Muscle of leg (tissue), 3 donors: ENCODE measurements at regions not wholly inside any gene's neighbourhood (a gene's known extent, or its start where the extent isn't known, plus 50 kb on each side); places are given as distances from the start of the nearest gene placed in this dataset.
A peak's percentile ranks its signal among the peaks of the same experiment; 100 is the strongest.

Experiments used
- DNase-seq: peaks from one replicate; pipeline ENCODE4 v3.0.0; 2013
- H3K27ac ChIP-seq: one replicate; pipeline ENCODE4 v1.5.1; 2013; ENCODE audit warnings: mild to moderate bottlenecking, low read length, control low read depth
- H3K27me3 ChIP-seq: one replicate; pipeline ENCODE4 v1.6.1; 2013; ENCODE audit warnings: low read length; ENCODE audit not compliant: control insufficient read depth, insufficient read depth
- H3K36me3 ChIP-seq: one replicate; pipeline ENCODE4 v1.6.1; 2013; ENCODE audit warnings: low read length; ENCODE audit not compliant: control insufficient read depth, insufficient read depth
- H3K4me1 ChIP-seq: one replicate; pipeline ENCODE4 v1.6.1; 2013; ENCODE audit warnings: low read length; ENCODE audit not compliant: control insufficient read depth, insufficient read depth
- H3K4me3 ChIP-seq: one replicate; pipeline ENCODE4 v1.5.1; 2013; ENCODE audit warnings: low read length, control low read depth
- H3K9me3 ChIP-seq: replicated peaks from 2 replicates; pipeline ENCODE4 v1.6.1; 2013; ENCODE audit warnings: low read depth, low read length; ENCODE audit not compliant: control insufficient read depth
- WGBS: methylation state at CpG from one replicate; pipeline ENCODE4 v1.1.5; 2013; ENCODE audit warnings: missing lambda C conversion rate; ENCODE audit not compliant: insufficient coverage; 5-methylcytosine and 5-hydroxymethylcytosine counted together

GRCh38 chr6:134821928-134822864 is 127.7 kb downstream of the ALDH8A1 start:
- Histone ChIP-seq H3K4me1 (peaks cover 2% of the 10 kb centered on the region), H3K4me3 (no peak overlapping the region), H3K27me3 (no peaks in the 10 kb centered on the region), H3K36me3 (no peaks in the 10 kb centered on the region), H3K27ac (no peak overlapping the region), H3K9me3 (no peaks in the 10 kb centered on the region)
- 41% methylated on average over 2 of the region's 10 CpGs for WGBS
- DNase-seq: peak; percentile 43

- peaks cover 2% of the 10 kb centered on the region for H3K4me1 ChIP-seq
- H3K36me3 ChIP-seq: no peaks in the 10 kb centered on the region
- H3K4me3 ChIP-seq: no peak overlapping the region
- H3K27ac ChIP-seq: no peak overlapping the region
- no peak for DNase-seq
- H3K27me3 ChIP-seq: no peaks in the 10 kb centered on the region
- WGBS: no CpG with 5 or more reads among the region's 4 CpGs
- H3K9me3 ChIP-seq: no peaks in the 10 kb centered on the region
Measured at GRCh38 chr6:134821397-134821796, 128.5 kb downstream of the ALDH8A1 start.

GRCh38 chr6:134819863-134820800 is 129.8 kb downstream of the ALDH8A1 start:
- Histone ChIP-seq H3K36me3 (no peaks in the 10 kb centered on the region), H3K9me3 (no peaks in the 10 kb centered on the region), H3K4me3 (no peak overlapping the region), H3K27me3 (no peaks in the 10 kb centered on the region), H3K4me1 (peaks cover 2% of the 10 kb centered on the region), H3K27ac (no peak overlapping the region)
- no peak for DNase-seq
- 81% methylated on average over 2 of the region's 3 CpGs for WGBS

- no peak overlapping the region for H3K4me3 ChIP-seq
- no peak for DNase-seq
- no peak overlapping the region for H3K27ac ChIP-seq
- H3K36me3 ChIP-seq: no peaks in the 10 kb centered on the region
- H3K27me3 ChIP-seq: no peaks in the 10 kb centered on the region
- peaks cover 2% of the 10 kb centered on the region for H3K4me1 ChIP-seq
- WGBS: no CpG with 5 or more reads among the region's 2 CpGs
- no peaks in the 10 kb centered on the region for H3K9me3 ChIP-seq
Measured at GRCh38 chr6:134819236-134819635, 130.7 kb downstream of the ALDH8A1 start.

GRCh38 chr6:134817448-134817847 is 132.5 kb downstream of the ALDH8A1 start:
- 100% methylated on average over 5 of the region's 10 CpGs for WGBS
- Histone ChIP-seq H3K4me3 (no peak overlapping the region), H3K9me3 (no peaks in the 10 kb centered on the region), H3K27me3 (no peaks in the 10 kb centered on the region), H3K27ac (no peak overlapping the region), H3K36me3 (no peaks in the 10 kb centered on the region), H3K4me1 (no peaks in the 10 kb centered on the region)
- DNase-seq: no peak

- WGBS: 71% methylated on average over 2 of the region's 3 CpGs
- no peaks in the 10 kb centered on the region for H3K4me1 ChIP-seq
- no peaks in the 10 kb centered on the region for H3K27me3 ChIP-seq
- no peaks in the 10 kb centered on the region for H3K9me3 ChIP-seq
- DNase-seq: no peak
- no peak overlapping the region for H3K27ac ChIP-seq
- no peak overlapping the region for H3K4me3 ChIP-seq
- H3K36me3 ChIP-seq: no peaks in the 10 kb centered on the region
Measured at GRCh38 chr6:134816780-134817179, 133.1 kb downstream of the ALDH8A1 start.

GRCh38 chr6:134816300-134816699 is 133.6 kb downstream of the ALDH8A1 start:
- Histone ChIP-seq H3K27me3 (no peaks in the 10 kb centered on the region), H3K4me3 (no peak overlapping the region), H3K9me3 (no peaks in the 10 kb centered on the region), H3K27ac (no peak overlapping the region), H3K36me3 (no peaks in the 10 kb centered on the region), H3K4me1 (no peaks in the 10 kb centered on the region)
- WGBS: 78% methylated on average over 1 of the region's 1 CpG
- no peak for DNase-seq

- Histone ChIP-seq H3K27me3 (no peaks in the 10 kb centered on the region), H3K4me3 (no peak overlapping the region), H3K4me1 (no peaks in the 10 kb centered on the region), H3K36me3 (no peaks in the 10 kb centered on the region), H3K9me3 (no peaks in the 10 kb centered on the region), H3K27ac (no peak overlapping the region)
- 86% methylated on average over 3 of the region's 4 CpGs for WGBS
- no peak for DNase-seq
Measured at GRCh38 chr6:134814076-134814695, 135.7 kb downstream of the ALDH8A1 start.

- H3K27me3 ChIP-seq: no peaks in the 10 kb centered on the region
Measured at GRCh38 chr6:134813146-134813545, 136.8 kb downstream of the ALDH8A1 start.

GRCh38 chr6:134810402-134810801 is 139.5 kb downstream of the ALDH8A1 start:
- Histone ChIP-seq H3K4me3 (no peak overlapping the region), H3K27ac (no peak overlapping the region), H3K4me1 (no peaks in the 10 kb centered on the region), H3K36me3 (no peaks in the 10 kb centered on the region), H3K9me3 (no peaks in the 10 kb centered on the region), H3K27me3 (no peaks in the 10 kb centered on the region)
- DNase-seq: no peak
- WGBS: no CpG with 5 or more reads among the region's 2 CpGs

More at GRCh38 chr6:134813146-134813545, 136.8 kb downstream of the ALDH8A1 start:
- no peak for DNase-seq
- Histone ChIP-seq H3K9me3 (no peaks in the 10 kb centered on the region), H3K27ac (no peak overlapping the region), H3K36me3 (no peaks in the 10 kb centered on the region), H3K4me3 (no peak overlapping the region), H3K4me1 (no peaks in the 10 kb centered on the region)
- WGBS: no CpG with 5 or more reads among the region's 2 CpGs
